Daoy (cell line): ENCODE measurements at regions not wholly inside any gene's neighbourhood (a gene's known extent, or its start where the extent isn't known, plus 50 kb on each side); places are given as distances from the start of the nearest gene placed in this dataset.

ENCODE experiments used
- DNase-seq: peaks from one replicate; pipeline ENCODE4 v3.0.0-alpha.2; 2015; ENCODE audit warnings: low read depth

GRCh38 chr7:68433462-68434070 lies 1164.7 kb upstream of the AUTS2 start:
- no peak for DNase-seq

DNA sequence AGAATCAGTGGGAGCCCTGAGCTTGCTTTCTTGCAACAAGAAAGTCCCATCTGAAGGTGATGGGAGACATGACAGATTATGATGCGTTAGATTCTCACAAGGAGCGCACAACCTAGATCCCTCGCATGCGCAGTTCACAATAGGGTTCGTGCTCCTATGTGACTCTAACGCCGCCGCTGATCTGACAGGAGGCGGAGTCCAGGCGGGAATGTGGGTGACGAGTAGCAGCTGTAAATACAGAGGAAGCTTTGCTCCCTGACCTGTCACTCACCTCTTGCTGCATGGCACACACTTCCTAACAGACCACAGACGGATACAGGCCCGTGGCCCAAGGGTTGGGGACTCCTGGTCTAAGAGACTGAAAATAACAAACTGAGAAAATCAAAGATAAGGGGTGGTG lies 1163.4 kb upstream of the AUTS2 start:
- DNase-seq, result no peak

GRCh38 chr7:68438016-68438415 lies 1160.3 kb upstream of the AUTS2 start:
- DNase-seq, result no peak

DNA sequence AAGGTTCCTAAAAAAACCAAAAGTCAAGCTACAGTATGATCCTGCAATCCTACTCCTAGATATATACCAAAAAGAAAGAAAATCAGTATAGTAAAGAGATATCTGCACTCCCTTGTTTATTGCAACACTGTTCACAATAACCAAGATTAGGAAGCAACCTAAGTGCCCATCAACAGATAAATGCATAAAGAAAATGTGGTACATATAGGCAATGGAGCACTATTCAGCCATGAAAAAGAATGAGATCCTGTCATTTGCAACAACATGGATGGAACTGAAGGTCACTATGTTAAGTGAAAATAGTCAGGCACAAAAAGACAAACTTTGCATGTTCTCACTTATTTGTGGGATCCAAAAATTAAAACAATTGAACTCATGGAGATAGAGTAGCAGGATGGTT lies 1159.5 kb upstream of the AUTS2 start:
- no peak for DNase-seq

DNA sequence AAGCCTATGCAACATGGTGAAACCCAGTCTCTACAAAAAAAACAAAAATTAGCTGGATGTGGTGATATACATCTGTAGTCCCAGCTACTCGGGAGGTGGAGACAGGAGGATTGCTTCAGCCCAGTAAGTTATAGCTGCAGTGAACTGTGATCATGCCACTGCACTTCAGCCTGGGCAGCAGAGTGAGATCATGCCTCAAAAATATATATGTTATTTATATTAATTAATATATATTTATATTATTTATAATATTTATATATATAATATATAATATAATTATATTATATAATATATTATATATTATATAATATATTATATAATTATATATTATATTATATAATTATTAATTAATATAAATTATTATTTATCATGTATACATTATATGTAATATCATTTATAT lies 1158.4 kb upstream of the AUTS2 start:
- DNase-seq, result no peak

- no peak for DNase-seq
Observed at GRCh38 chr7:68440866-68441265, 1157.4 kb upstream of the AUTS2 start.

DNA sequence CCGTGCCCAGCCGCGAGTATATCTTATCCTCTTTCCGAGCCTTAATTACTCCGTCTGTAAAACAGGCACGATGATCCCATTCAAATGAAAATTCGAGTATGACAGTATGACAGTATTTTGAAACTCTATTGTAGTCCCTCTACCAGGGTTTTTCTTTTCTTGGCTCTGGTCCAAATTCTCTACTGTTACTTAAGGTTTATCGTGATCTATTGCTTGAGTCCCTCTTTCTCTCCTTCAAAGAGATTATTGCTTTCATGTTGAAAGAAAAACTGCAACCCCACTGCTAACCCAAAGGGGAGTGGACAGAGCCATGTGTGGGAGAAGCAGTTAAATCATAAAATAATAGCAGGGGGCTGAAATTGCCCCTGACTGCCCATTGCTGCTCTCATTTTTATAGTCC lies 1156.6 kb upstream of the AUTS2 start:
- no peak for DNase-seq

- DNase-seq, result no peak
Observed at GRCh38 chr7:68442931-68443631, 1155.2 kb upstream of the AUTS2 start.

DNA sequence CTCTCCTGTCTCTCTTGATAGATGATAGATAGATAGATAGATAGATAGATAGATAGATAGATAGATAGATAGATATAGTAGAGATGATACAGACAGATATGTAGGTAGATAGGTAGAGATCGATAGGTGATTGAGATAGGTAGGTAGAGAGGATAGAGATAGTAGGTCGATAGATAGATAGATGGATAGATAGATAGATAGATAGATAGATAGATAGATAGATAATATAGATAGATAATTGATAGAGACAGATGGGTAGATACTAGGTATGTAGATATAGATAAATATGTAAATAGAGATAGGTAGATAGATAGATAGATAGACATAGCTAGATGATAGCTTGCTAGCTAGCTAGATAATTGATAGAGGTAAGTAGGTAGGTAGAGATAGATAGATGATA lies 1154.2 kb upstream of the AUTS2 start:
- DNase-seq, result no peak

GRCh38 chr7:68444956-68445355 lies 1153.3 kb upstream of the AUTS2 start:
- DNase-seq, result no peak

DNA sequence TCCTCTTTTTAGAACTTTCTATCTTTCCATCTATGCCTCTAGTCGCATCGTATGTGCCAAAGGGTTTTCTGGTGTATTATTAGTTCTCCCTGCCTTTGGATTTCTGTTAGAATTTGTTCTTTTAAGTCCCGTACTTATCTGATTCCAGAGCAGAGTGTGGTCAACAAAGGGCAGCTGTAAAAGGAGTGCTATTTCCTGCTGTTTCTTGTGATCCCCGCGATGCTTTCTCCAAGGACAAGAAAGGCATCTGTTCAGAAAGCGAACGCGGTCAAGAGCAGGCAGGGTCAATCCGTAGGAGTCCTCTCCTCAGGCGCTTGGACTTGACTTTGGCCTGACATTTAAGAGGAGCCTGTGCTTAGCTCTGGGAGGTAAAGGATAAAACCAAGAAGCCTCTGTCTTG lies 1152.1 kb upstream of the AUTS2 start:
- no peak for DNase-seq

GRCh38 chr7:68449099-68449498 lies 1149.2 kb upstream of the AUTS2 start:
- DNase-seq, result no peak

- no peak for DNase-seq
Observed at GRCh38 chr7:68449816-68450215, 1148.5 kb upstream of the AUTS2 start.

DNA sequence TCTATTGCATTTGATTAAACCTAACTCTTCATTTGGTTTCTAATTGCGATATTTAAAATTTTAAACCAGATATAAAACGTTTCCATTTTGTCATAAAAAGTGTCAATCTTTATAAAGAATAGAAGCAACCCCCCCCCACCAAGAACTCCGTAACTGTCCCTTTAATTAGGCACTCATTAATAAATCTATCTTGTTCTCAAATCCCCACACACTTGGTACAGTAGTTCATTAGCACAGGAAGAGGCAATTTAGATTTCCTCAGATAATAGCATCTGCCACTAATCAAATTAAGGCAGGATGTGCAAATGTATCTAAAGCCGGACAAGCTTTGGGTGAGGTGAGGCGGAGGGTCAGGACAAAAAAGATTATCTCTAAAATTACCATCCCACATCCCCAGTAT lies 1143.3 kb upstream of the AUTS2 start:
- no peak for DNase-seq

DNA sequence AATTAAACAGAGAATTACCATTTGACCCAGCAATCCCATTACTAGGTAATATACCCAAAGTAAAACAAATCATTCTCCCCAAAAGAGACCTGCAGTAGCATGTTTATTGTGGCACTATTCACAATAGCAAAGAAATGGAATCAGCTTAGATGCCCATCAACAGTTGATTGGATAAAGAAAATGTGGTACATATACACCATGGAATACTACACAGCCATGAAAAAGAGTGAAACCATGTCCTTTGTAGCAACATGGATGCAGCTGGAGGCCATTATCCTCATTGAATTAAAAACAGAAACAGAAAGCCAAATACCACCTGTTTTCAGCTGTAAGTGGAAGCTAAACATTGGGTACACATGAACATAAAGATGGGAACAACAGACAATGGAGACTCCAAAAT lies 1141.8 kb upstream of the AUTS2 start:
- no peak for DNase-seq

GRCh38 chr7:68457481-68457880 lies 1140.8 kb upstream of the AUTS2 start:
- DNase-seq, result no peak

- DNase-seq, result no peak
Observed at GRCh38 chr7:68458010-68458908, 1140.0 kb upstream of the AUTS2 start.

DNA sequence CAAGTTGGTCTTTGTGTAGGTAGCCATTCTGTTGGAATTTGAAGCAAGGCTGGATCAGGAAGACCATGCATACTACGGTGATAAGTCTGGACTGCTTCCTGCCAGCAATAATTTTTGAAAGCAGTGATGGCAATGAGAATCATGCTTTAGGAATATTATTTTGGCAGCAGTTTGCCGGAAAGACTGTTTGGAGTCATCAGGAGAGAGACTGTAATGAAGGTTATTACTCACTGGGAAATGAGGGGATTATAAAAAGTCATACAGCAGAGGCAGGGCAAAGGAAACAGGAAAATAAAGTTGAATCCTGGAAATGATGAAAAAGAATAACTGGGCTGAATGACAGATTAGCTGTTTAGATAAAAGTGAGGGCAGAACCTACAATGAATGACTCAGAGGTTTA lies 1136.8 kb upstream of the AUTS2 start:
- DNase-seq, result no peak

GRCh38 chr7:68470836-68471435 lies 1127.3 kb upstream of the AUTS2 start:
- no peak for DNase-seq

- no peak for DNase-seq
Observed at GRCh38 chr7:68472688-68473087, 1125.6 kb upstream of the AUTS2 start.

DNA sequence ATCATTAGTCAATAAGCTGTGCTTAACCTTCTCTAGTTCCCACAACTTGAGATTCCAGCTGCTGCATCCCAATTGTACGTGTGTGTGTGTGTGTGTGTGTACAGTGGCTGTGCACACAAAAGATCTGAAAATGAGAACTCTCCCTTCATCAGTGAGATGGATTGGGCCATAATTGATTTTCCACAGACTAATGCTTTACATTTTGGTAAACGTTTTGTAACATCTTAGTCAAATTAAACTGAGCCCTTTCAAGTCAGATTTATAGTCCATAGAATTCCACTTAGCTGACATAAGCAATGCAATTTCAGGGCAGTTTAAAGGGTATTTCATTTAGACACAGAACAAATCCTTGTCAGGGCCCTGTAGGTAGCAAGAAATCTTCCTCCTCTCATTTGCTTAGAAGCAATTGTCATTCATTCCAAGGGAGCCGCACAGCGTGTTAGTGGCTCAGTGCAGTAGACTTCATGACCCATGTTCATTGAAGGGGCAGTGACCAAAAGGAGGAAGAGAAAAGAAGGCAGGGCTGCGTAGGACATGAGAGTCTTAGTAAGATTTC lies 1123.5 kb upstream of the AUTS2 start:
- no peak for DNase-seq

DNA sequence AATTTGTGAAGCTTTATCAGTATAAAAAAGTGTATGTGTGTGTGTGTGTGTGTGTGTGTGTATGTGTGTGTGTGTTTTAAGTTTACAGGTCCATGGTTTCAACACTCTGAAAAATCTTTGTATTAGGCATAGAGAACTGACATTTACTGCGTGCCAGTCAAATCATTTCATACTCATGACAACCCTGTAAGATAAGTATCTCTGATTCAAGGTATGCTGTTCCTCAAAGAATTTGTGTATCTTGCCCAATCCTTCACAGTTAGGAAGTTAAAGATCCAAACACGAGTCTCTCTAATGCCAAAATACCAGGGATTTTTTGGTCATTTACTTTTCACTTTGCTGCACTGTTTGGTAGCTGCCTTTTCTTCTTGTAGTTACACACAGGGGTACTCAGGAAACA lies 1121.3 kb upstream of the AUTS2 start:
- DNase-seq, result no peak
